HepG2 (cell line): ENCODE measurements at regions not wholly inside any gene's neighbourhood (a gene's known extent, or its start where the extent isn't known, plus 50 kb on each side); places are given as distances from the start of the nearest gene placed in this dataset.

Experiments used
- ATF7-NPFF ChIP-seq: sonication (generic); formaldehyde crosslinking; IDR thresholded peaks from 2 replicates; pipeline ENCODE4 v1.8.1; 2023; ENCODE audit warnings: mild to moderate bottlenecking, low read depth, missing genetic modification reagents, moderate library complexity
- CREM ChIP-seq, 2 experiments: sonication (generic) in 1 of 2; formaldehyde crosslinking in 1 of 2; IDR thresholded peaks; 2 replicates each; pipeline versions ENCODE4 v1.4.0 to v1.6.1; 2016 to 2020; ENCODE audit warnings: antibody characterized with exemption in 1 of 2, mild to moderate bottlenecking in 1 of 2, missing genetic modification reagents in 1 of 2
- EHMT2 ChIP-seq: fragments of 200-600 bp; sonication (generic); IDR thresholded peaks from 2 replicates; pipeline ENCODE4 v1.7.0; 2017; ENCODE audit warnings: antibody characterized with exemption, low read depth, low read length, borderline replicate concordance
- FOXJ3 ChIP-seq: sonication (generic); formaldehyde crosslinking; IDR thresholded peaks from 2 replicates; pipeline ENCODE4 v1.4.0; 2020; ENCODE audit warnings: missing genetic modification reagents, mild to moderate bottlenecking, borderline replicate concordance
- SMAD9 ChIP-seq: sonication (generic); formaldehyde crosslinking; IDR thresholded peaks from 2 replicates; pipeline ENCODE4 v1.5.1; 2020; ENCODE audit warnings: mild to moderate bottlenecking, missing genetic modification reagents
- SRSF4 ChIP-seq: fragments of 200-400 bp; formaldehyde crosslinking; IDR thresholded peaks from one replicate; pipeline ENCODE4 v1.6.1; 2018; ENCODE audit warnings: mild to moderate bottlenecking, low read depth, low read length, moderate library complexity; ENCODE audit not compliant: poor library complexity, severe bottlenecking
- TARDBP ChIP-seq: sonication (generic); formaldehyde crosslinking; IDR thresholded peaks from 2 replicates; pipeline ENCODE4 v1.8.0; 2022; ENCODE audit warnings: mild to moderate bottlenecking, missing genetic modification reagents
- TBX2 ChIP-seq: sonication (generic); formaldehyde crosslinking; IDR thresholded peaks from 2 replicates; pipeline ENCODE4 v1.5.0; 2020; ENCODE audit warnings: missing genetic modification reagents, mild to moderate bottlenecking, borderline replicate concordance
- TF ChIP-seq, protein P1 (sequence below): sonication (generic); formaldehyde crosslinking; IDR thresholded peaks from 2 replicates; pipeline ENCODE4 v1.5.0; 2020; ENCODE audit warnings: mild to moderate bottlenecking, missing genetic modification reagents, borderline replicate concordance
- TF ChIP-seq, protein P2 (sequence below): sonication (generic); formaldehyde crosslinking; IDR thresholded peaks from 2 replicates; pipeline ENCODE4 v1.4.0; 2020; ENCODE audit warnings: missing genetic modification reagents
- TF ChIP-seq, protein P3 (sequence below): sonication (generic); formaldehyde crosslinking; IDR thresholded peaks from 2 replicates; pipeline ENCODE4 v1.4.0; 2020; ENCODE audit warnings: missing genetic modification reagents

DNA sequence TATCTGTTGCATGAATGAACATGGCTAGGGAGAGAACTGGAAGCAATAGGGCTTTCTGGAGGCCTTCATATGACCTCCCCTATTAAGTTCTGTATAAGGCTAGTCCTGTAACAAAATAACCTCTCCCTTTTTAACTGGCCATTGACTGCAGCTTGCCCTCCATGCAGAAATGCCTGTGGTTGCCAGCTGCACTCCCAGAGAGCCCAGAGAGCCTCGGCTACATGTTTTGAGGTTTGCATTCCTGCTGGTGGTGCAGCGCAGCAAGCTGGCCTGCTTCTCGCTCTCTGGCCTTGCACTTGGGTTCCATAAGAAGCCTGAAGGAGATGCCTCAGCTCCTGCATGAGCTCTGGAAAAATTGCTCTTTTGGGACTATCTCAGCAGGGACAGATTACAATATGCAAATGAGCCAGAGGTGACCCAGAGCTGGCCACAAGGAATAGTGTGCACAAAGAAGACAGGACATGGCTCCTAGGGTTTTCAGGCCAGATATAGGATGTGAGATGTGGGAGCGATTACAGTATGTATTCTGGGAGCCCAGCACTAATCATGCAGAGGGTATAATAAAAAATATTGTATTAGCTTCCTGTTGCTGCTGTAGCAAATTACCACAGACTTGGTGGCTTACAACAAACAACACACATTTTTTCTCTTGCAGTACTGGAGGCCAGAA lies 186.7 kb downstream of the INSIG2 start (continued):
- TF ChIP-seq, protein P1, sequence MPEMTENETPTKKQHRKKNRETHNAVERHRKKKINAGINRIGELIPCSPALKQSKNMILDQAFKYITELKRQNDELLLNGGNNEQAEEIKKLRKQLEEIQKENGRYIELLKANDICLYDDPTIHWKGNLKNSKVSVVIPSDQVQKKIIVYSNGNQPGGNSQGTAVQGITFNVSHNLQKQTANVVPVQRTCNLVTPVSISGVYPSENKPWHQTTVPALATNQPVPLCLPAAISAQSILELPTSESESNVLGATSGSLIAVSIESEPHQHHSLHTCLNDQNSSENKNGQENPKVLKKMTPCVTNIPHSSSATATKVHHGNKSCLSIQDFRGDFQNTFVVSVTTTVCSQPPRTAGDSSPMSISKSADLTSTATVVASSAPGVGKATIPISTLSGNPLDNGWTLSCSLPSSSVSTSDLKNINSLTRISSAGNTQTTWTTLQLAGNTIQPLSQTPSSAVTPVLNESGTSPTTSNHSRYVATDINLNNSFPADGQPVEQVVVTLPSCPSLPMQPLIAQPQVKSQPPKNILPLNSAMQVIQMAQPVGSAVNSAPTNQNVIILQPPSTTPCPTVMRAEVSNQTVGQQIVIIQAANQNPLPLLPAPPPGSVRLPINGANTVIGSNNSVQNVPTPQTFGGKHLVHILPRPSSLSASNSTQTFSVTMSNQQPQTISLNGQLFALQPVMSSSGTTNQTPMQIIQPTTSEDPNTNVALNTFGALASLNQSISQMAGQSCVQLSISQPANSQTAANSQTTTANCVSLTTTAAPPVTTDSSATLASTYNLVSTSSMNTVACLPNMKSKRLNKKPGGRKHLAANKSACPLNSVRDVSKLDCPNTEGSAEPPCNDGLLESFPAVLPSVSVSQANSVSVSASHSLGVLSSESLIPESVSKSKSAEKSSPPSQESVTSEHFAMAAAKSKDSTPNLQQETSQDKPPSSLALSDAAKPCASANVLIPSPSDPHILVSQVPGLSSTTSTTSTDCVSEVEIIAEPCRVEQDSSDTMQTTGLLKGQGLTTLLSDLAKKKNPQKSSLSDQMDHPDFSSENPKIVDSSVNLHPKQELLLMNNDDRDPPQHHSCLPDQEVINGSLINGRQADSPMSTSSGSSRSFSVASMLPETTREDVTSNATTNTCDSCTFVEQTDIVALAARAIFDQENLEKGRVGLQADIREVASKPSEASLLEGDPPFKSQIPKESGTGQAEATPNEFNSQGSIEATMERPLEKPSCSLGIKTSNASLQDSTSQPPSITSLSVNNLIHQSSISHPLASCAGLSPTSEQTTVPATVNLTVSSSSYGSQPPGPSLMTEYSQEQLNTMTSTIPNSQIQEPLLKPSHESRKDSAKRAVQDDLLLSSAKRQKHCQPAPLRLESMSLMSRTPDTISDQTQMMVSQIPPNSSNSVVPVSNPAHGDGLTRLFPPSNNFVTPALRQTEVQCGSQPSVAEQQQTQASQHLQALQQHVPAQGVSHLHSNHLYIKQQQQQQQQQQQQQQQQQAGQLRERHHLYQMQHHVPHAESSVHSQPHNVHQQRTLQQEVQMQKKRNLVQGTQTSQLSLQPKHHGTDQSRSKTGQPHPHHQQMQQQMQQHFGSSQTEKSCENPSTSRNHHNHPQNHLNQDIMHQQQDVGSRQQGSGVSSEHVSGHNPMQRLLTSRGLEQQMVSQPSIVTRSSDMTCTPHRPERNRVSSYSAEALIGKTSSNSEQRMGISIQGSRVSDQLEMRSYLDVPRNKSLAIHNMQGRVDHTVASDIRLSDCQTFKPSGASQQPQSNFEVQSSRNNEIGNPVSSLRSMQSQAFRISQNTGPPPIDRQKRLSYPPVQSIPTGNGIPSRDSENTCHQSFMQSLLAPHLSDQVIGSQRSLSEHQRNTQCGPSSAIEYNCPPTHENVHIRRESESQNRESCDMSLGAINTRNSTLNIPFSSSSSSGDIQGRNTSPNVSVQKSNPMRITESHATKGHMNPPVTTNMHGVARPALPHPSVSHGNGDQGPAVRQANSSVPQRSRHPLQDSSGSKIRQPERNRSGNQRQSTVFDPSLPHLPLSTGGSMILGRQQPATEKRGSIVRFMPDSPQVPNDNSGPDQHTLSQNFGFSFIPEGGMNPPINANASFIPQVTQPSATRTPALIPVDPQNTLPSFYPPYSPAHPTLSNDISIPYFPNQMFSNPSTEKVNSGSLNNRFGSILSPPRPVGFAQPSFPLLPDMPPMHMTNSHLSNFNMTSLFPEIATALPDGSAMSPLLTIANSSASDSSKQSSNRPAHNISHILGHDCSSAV (CRISPR knock-in tag), result no peak
- TF ChIP-seq ATF7-NPFF (CRISPR knock-in tag) (no peak), EHMT2 (no peak), TARDBP (CRISPR knock-in tag) (no peak), TBX2 (no peak), SMAD9 (CRISPR knock-in tag) (no peak), SRSF4 (no peak), FOXJ3 (no peak), CREM (IDR thresholded peaks at IDR 0.05) (no peak), CREM (CRISPR knock-in tag; IDR thresholded peaks at IDR 0.05) (no peak)
- TF ChIP-seq, protein P2, sequence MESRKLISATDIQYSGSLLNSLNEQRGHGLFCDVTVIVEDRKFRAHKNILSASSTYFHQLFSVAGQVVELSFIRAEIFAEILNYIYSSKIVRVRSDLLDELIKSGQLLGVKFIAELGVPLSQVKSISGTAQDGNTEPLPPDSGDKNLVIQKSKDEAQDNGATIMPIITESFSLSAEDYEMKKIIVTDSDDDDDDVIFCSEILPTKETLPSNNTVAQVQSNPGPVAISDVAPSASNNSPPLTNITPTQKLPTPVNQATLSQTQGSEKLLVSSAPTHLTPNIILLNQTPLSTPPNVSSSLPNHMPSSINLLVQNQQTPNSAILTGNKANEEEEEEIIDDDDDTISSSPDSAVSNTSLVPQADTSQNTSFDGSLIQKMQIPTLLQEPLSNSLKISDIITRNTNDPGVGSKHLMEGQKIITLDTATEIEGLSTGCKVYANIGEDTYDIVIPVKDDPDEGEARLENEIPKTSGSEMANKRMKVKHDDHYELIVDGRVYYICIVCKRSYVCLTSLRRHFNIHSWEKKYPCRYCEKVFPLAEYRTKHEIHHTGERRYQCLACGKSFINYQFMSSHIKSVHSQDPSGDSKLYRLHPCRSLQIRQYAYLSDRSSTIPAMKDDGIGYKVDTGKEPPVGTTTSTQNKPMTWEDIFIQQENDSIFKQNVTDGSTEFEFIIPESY (CRISPR knock-in tag), result no peak
- TF ChIP-seq, protein P3, sequence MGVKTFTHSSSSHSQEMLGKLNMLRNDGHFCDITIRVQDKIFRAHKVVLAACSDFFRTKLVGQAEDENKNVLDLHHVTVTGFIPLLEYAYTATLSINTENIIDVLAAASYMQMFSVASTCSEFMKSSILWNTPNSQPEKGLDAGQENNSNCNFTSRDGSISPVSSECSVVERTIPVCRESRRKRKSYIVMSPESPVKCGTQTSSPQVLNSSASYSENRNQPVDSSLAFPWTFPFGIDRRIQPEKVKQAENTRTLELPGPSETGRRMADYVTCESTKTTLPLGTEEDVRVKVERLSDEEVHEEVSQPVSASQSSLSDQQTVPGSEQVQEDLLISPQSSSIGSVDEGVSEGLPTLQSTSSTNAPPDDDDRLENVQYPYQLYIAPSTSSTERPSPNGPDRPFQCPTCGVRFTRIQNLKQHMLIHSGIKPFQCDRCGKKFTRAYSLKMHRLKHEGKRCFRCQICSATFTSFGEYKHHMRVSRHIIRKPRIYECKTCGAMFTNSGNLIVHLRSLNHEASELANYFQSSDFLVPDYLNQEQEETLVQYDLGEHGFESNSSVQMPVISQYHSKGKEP (CRISPR knock-in tag), result no peak
